ENCODE measurements at regions not wholly inside any gene's neighbourhood (a gene's known extent, or its start where the extent isn't known, plus 50 kb on each side); places are given as distances from the start of the nearest gene placed in this dataset.

GRCh38 chr7:155222061-155222460 lies 75.6 kb upstream of the INSIG1 start:
- ChIA-PET CTCF (no interaction called here), POLR2A (no interaction called here)
- intact Hi-C loops (cut with micrococcal nuclease) = loop anchor here (2.0 kb wide), 1 partner anchor 27 kb away; no protein-coding TSS in a partner anchor
- Histone ChIP-seq H3K9ac (replicated peaks; ENCODE audit: extremely low read depth, insufficient read depth, low read length) (no peak overlapping the region), H3K36me3 (ENCODE audit: control insufficient read depth in 2 of 2, extremely low read depth in 1 of 2, insufficient read depth in 2 of 2, low read length in 2 of 2) (no peaks in the 10 kb centered on the region), H2AFZ (ENCODE audit: low read depth, low read length) (no peak overlapping the region), H3K9me3 (replicated peaks; ENCODE audit: control insufficient read depth, insufficient read depth, low read length) (no peaks in the 10 kb centered on the region), H3K4me3 (replicated peaks in 1 of 3; ENCODE audit: insufficient read depth in 1 of 3, low read depth in 1 of 3, low read length in 3 of 3) (no peak overlapping the region), H3K9me1 (replicated peaks; ENCODE audit: control insufficient read depth, extremely low read depth, insufficient read depth, low read length) (no peaks in the 10 kb centered on the region), H3K4me2 (ENCODE audit: insufficient read depth, low read length) (no peak overlapping the region), H3K27me3 (ENCODE audit: control insufficient read depth in 2 of 2, insufficient read depth in 2 of 2, low read length in 2 of 2) (no peaks in the 10 kb centered on the region), H3K27ac (ENCODE audit: insufficient read depth, low read depth, low read length) (no peak overlapping the region), H3K4me1 (ENCODE audit: control insufficient read depth, extremely low read depth, insufficient read depth, low read length) (no peaks in the 10 kb centered on the region), H4K20me1 (replicated peaks; ENCODE audit: control insufficient read depth, extremely low read depth, insufficient read depth, low read length) (no peaks in the 10 kb centered on the region), H3K79me2 (ENCODE audit: control insufficient read depth, insufficient read depth, low read length) (no peaks in the 10 kb centered on the region)
- FAIRE-seq = no peak
- BruUV-seq (replicated peaks) = no TSS peak
- DNase-seq (ENCODE audit: low read depth, low spot score) = no peak
- dilution Hi-C loops (cut with MboI; ENCODE audit: extremely low pct_ligation_motif_present, low sequenced_read_pairs) = no loop called here
- TF ChIP-seq CTCF (IDR thresholded peaks at IDR 0.05; ENCODE audit: extremely low read depth in 1 of 2, insufficient read depth in 1 of 2, low read depth in 1 of 2, low read length in 2 of 2) (no peak), MAX (IDR thresholded peaks at IDR 0.05; ENCODE audit: insufficient read depth, insufficient read length) (no peak), JUN (IDR thresholded peaks at IDR 0.05; ENCODE audit: borderline replicate concordance, insufficient read depth, insufficient read length, low read depth) (no peak), POLR2A (IDR thresholded peaks at IDR 0.05; ENCODE audit: low read depth, low read length) (no peak), GATA2 (IDR thresholded peaks at IDR 0.05; ENCODE audit: insufficient read depth, insufficient read length, low read depth, low read length) (no peak), POLR2AphosphoS5 (IDR thresholded peaks at IDR 0.05; ENCODE audit: insufficient read depth, low read depth, low read length) (no peak), EZH2 (IDR thresholded peaks at IDR 0.05; ENCODE audit: borderline replicate concordance, low read depth, low read length, severe bottlenecking) (no peak), MYC (IDR thresholded peaks at IDR 0.05; ENCODE audit: low read depth, low read length) (no peak), FOS (IDR thresholded peaks at IDR 0.05; ENCODE audit: borderline replicate concordance, insufficient read depth, low read length) (no peak)
